ENCODE measurements at regions not wholly inside any gene's neighbourhood (a gene's known extent, or its start where the extent isn't known, plus 50 kb on each side); places are given as distances from the start of the nearest gene placed in this dataset.
"Not testable (repeated sequence)": the region's sequence is repeated elsewhere in the genome, so short reads cannot be mapped to it uniquely, and the experiment has no call there.

GRCh38 chr12:126049501-126049900 lies 984.3 kb downstream of the AACS start:
- DNase-seq, result not testable (repeated sequence)

GRCh38 chr12:126051611-126052107 lies 986.4 kb downstream of the AACS start:
- DNase-seq, result no peak

GRCh38 chr12:126055521-126055920 lies 990.3 kb downstream of the AACS start:
- no peak for DNase-seq

GRCh38 chr12:126061777-126062176 lies 996.5 kb downstream of the AACS start:
- DNase-seq, result no peak

GRCh38 chr12:126064028-126064427 lies 998.8 kb downstream of the AACS start:
- DNase-seq, result no peak

- no peak for DNase-seq
These were observed 1002.5 kb downstream of the AACS start for GRCh38 chr12:126067626-126068329.

- DNase-seq, result peak in 1 of 2 donors; percentile 17
These were observed 1004.4 kb downstream of the AACS start for GRCh38 chr12:126069549-126070165.

- no peak for DNase-seq
These were observed 1011.3 kb downstream of the AACS start for GRCh38 chr12:126076515-126076914.

- DNase-seq, result no peak
These were observed 1018.7 kb downstream of the AACS start for GRCh38 chr12:126083926-126084325.

- DNase-seq, result no peak
These were observed 1019.2 kb downstream of the AACS start for GRCh38 chr12:126084480-126084879.

GRCh38 chr12:126086242-126086641 lies 1021.0 kb downstream of the AACS start:
- no peak for DNase-seq

- no peak for DNase-seq
These were observed 1022.5 kb downstream of the AACS start for GRCh38 chr12:126087692-126088091.

GRCh38 chr12:126093908-126094307 lies 1028.7 kb downstream of the AACS start:
- no peak for DNase-seq

GRCh38 chr12:126095748-126096510 lies 1030.7 kb downstream of the AACS start:
- DNase-seq, result no peak

GRCh38 chr12:126106706-126107105 lies 1041.5 kb downstream of the AACS start:
- DNase-seq, result no peak

GRCh38 chr12:126107659-126108058 lies 1042.4 kb downstream of the AACS start:
- DNase-seq, result no peak

GRCh38 chr12:126108247-126108646 lies 1043.0 kb downstream of the AACS start:
- no peak for DNase-seq

- no peak for DNase-seq
These were observed 1046.9 kb downstream of the AACS start for GRCh38 chr12:126112141-126112540.

- DNase-seq, result no peak
These were observed 1047.6 kb downstream of the AACS start for GRCh38 chr12:126112849-126113248.

GRCh38 chr12:126114441-126114840 lies 1049.2 kb downstream of the AACS start:
- DNase-seq, result no peak

- DNase-seq, result no peak
These were observed 1052.3 kb downstream of the AACS start for GRCh38 chr12:126117502-126117901.

- no peak for DNase-seq
These were observed 1074.1 kb downstream of the AACS start for GRCh38 chr12:126139355-126139754.

- DNase-seq, result no peak
These were observed 1079.4 kb downstream of the AACS start for GRCh38 chr12:126144603-126145002.

- DNase-seq, result no peak
These were observed 1082.1 kb downstream of the AACS start for GRCh38 chr12:126147321-126147720.

All from CD4-positive, alpha-beta T cell treated with Interleukin-4 for 1 hour (primary cell).